Esophagus mucosa (tissue), 1 donor: ENCODE measurements at regions not wholly inside any gene's neighbourhood (a gene's known extent, or its start where the extent isn't known, plus 50 kb on each side); places are given as distances from the start of the nearest gene placed in this dataset.
A peak's percentile ranks its signal among the peaks of the same experiment; 100 is the strongest.
"Not testable (repeated sequence)": the region's sequence is repeated elsewhere in the genome, so short reads cannot be mapped to it uniquely, and the experiment has no call there.

Experiments
- ATAC-seq: fragments of 200-7000 bp; cut with Tn5 transposase; one replicate; pipeline ENCODE4 v1.9.1; 2020
- donor health status: DM: yes; HTN: yes; CAD: no.

GRCh38 chr7:49614974-49615373 is 158.5 kb upstream of the VWC2 start:
- not testable (repeated sequence) for ATAC-seq

DNA sequence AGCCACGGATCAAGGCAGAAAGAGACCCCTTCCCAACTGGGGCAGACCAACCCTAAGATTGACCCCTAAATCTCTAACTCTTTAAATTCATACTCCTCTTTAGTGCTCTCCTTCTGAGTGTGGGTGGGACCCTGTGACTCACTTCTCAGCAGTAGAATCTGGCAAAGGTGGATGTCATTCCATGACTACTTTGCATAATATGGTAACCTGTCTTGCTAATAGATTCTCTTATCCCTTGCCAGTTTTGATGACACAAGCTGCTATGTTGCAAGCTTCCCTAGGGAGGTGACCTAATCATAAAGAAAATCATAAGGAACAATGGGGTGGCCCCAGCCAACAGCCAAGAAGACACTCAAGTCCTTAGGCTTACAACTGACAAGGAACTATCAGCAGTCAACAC is 155.4 kb upstream of the VWC2 start:
- ATAC-seq = peak; percentile 90

- no peak for ATAC-seq
Measured at GRCh38 chr7:49623943-49624342, 149.5 kb upstream of the VWC2 start.

DNA sequence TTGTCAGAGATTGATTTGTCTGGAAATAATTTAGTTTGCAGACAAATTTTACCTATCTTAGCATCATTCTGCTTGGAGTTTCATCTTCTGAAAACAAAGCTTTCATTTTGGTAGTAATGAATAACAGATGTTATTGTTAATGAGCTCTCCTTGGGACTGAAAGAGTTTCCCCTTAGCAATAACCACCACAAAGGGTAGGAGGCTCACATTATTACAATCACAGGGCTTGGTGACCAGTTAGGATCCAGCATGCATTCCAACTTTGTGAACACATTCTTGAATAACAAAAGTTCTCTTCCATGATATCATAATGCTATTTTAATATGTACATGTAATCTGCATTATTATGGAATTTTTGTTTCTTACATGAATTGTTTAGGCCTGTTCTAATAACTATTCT is 148.8 kb upstream of the VWC2 start:
- ATAC-seq = no peak

- ATAC-seq = no peak
Measured at GRCh38 chr7:49630513-49630912, 142.9 kb upstream of the VWC2 start.

DNA sequence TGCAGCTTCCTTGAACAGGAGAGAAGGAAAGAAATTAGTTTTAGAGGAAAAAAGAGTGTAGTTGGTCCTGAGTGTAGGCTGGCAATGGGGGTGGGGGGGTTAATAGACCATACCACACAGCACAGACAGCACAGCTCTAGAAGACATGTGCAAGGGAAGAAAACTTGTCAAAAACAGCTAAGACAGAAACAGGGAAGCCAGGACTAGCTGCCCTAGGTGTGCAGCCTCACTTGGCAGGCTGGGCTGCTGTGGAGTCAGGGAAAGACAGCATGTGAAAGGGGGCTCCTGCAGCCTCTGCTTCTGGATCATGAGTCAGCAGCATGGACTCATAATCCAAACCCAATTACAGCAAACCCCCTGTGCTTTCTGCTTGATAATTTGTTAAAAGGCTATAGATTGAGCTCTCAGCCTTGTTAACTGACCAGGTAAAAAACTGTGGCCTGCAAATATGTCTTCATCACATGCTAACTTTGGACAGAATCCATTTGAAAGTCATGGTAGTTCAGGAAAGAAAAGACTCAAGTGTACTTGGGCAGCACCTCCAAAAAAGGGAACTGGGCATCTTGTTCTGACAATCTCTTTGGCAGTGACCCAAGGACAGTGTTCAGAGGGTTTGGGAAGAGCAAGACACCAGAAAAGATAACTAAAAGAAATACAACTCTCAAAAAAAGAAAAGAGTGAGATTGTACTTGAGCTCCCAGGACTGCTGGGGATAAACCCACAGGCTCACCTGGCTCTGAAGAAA is 142.2 kb upstream of the VWC2 start:
- no peak for ATAC-seq

DNA sequence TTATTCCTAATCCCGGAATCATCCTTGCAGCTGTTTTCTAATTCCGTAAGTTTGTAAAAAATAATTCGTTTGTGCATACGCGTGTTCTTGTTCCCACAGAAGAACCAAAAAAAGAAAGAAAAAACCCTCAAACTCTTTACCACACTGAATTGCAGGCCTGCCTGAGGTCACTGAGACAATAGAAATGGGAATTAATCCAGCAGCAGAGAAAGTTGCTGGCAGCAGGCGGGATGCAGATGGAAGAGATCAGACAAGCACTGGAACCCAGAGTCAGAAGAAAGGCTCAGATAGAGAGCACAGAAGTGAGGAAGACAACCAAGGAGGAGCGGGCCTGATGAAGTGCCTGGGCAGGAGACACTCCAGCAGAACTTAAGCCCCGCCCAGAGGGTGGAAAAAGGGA is 141.5 kb upstream of the VWC2 start:
- no peak for ATAC-seq

GRCh38 chr7:49635800-49636199 is 137.6 kb upstream of the VWC2 start:
- no peak for ATAC-seq

- ATAC-seq = no peak
Measured at GRCh38 chr7:49636400-49636799, 137.0 kb upstream of the VWC2 start.

DNA sequence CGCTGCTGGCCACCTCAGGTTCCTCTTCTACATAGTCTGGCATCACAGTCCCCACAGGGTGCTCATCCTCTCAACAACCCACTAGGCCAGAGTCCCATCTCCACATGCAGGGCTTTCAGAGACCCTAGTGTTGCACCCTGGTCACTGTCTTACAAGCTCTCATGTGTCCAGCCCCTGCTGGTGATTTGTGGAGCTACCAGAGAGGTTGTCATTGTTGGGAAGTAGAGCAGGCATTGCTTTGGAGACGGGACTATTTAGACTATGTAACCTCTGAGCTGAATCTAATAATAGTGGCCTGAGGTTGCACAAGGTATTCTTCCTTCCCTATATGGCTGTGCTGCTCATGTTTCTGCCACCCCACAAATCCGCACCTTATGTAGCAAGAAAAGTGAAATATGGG is 135.3 kb upstream of the VWC2 start:
- no peak for ATAC-seq

DNA sequence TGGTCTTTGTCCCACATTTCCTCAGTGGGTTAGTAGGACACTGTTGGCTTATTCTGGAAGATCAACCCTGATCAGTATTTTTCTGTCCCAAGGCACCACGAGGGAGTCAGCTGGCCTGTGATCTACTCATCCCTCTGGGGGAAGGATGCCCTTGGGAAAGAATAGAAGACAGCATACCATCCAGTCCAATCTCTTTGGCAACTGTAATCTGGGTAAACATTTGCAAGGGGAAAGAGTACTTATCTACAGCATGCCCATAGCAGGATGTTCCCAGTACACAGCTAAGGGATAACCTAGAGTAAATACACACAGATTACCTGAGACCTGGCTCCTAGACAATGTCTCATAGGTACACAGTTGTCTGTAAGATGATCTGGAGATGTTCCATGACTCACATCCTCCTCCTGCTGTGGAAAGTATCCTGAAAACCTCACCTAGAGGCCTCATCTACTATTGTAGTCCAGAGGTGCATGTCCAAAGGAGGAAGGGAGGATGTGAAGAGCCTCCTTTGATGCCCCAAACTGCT is 134.3 kb upstream of the VWC2 start:
- no peak for ATAC-seq

DNA sequence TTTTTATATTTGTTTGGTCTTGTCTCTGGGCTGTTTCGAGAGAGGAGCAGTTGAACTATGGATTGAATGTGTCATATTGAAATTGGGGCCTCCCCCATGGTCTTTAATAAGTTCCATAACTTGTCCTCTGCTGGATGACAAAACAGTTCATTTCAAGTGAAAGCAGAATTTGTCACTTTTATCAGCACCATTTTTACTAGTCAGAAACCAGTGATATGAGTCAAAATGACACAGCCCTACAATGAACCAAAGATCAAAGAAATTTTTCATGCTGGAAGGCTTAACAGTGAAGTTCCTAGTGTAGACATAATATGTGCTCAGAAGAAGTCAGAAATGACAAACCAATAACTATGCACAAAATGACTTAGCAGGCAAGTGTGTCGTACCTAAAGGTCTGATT is 133.6 kb upstream of the VWC2 start:
- ATAC-seq = no peak

GRCh38 chr7:49643321-49643720 is 130.1 kb upstream of the VWC2 start:
- ATAC-seq = no peak

GRCh38 chr7:49643736-49644135 is 129.7 kb upstream of the VWC2 start:
- ATAC-seq = no peak

DNA sequence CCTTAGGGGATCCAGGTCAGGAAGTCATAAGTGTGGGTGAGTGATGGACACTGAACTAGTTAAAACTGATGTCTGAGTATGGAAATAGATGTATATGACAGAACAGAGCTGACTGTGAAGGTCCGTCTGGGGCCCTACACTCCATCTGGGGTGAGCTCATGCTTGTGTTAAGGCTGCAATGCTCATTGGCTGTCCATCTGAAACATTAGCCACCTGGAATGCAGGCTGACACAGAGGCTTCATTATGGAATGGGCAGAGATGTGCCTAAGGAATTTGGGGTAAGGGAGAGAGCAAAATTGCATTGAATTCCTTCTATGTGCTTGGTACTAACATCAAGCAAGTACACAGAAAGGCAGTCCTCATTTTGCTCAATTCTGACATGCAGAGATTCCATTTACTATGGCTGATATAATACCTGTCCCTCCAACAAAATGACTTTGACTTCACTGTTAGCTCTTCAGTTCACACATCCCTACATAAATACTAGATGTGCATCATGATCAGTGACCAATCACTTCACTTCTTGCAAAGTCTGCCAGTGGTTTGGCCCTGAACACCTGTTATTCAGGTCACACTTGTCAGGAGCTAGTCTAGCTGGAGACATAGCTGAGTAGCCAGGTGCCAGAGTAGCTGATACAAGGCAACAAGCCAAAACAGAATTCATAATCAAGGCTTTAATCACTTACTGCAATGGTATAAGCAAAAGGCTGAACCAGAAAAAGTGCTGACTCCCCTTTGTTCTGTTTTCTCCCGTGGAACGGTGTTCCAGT is 128.9 kb upstream of the VWC2 start:
- ATAC-seq = peak; percentile 95

- ATAC-seq = no peak
Measured at GRCh38 chr7:49645296-49645695, 128.1 kb upstream of the VWC2 start.

DNA sequence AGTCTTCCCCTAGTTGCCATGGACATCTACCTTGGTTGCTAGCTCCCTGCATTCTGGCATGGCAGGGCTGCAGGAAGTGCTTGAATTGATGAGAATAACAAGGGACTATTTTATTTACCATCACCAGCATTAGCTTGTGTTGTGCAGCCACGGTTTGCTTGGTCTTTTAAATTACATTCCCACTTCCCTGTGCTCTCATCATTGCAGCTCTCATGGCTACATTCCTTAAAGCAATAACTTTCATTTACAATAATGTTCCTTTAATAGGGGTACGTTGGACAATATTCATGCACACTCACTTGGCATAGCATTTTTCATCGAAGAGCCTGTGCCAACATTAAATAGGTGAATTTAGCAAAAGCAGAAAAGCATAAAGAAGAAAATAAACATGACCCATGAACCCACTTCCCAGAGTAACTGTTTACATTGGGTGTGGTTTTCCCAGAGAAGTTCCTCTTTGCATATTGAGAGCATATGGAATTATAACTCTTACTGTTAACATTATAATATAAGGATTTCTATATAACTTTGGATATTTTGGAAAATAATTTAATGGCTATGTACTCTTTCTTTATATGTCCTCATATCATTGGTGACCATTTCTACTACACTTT is 113.2 kb upstream of the VWC2 start:
- ATAC-seq = no peak

DNA sequence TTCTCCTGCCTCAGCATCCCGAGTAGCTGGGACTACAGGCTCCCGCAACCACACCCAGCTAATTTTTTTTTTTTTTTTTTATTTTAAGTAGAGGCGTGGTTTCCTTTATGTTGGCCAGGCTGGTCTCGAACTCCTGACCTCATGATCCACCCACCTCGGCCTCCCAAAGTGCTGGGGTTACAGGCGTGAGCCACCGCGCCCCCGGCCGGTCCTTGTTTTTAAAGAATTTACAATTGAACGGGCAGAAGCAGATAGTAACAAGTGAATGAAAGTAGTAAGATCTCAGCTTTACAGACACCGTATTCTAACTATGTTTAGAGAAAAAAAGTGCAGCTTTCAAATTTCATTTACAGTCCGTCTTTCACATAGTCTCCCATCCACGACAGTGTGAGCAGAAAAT is 112.5 kb upstream of the VWC2 start:
- no peak for ATAC-seq

DNA sequence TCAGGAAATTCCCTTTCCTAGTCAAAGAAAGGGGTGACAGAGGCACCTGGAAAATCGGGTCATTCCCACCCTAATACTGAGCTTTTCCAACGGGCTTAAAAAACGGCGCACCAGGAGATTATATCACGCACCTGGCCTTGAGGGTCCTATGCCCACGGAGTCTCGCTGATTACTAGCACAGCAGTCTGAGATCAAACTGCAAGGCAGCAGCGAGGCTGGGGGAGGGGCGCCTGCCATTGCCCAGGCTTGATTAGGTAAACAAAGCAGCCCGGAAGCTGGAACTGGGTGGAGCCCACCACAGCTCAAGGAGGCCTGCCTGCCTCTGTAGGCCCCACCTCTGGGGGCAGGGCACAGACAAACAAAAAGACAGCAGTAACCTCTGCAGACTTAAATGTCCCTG is 107.5 kb upstream of the VWC2 start:
- ATAC-seq = not testable (repeated sequence)

DNA sequence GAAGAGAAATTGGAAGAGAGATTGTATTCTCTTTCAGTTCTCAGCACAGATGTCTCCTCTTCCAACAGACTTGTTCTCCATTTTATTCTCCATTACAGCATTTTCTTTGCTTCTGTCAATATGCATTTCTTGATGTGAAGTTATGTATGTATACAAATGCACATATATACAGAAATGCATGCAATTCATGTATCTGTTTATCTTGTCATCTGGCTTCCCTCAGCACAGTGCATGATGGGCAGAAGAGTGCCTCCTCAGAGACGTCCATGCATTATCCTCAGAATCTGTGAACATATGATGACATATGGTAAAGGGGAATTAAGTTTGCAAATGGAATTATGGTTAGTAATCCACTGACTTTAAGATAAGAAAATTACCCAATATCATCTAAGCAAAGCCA is 106.7 kb upstream of the VWC2 start:
- ATAC-seq = no peak

- ATAC-seq = peak; percentile 28
Measured at GRCh38 chr7:49669285-49669684, 104.2 kb upstream of the VWC2 start.

- ATAC-seq = peak; percentile 94
Measured at GRCh38 chr7:49669692-49670260, 103.7 kb upstream of the VWC2 start.

DNA sequence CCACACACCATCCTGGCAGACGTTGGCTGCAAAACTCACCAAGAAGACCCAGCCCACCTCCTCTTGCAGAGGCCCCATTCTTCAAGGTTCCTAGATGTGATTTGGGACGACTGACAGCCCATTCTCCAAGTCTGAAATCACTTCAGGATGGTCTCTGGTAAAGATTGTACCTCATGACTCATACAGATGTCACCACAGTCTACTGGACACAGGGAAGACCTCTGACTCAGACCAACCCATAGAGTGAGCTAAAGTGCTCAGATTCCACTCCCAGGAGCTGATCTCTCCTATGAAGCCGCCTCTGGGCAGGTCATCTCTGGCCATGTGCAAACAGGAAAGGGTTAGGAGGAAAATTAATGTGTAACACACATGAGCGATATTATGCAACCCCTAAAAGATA is 102.4 kb upstream of the VWC2 start:
- peak; percentile 51 for ATAC-seq
